Testis (tissue), 2 donors: ENCODE measurements at regions not wholly inside any gene's neighbourhood (a gene's known extent, or its start where the extent isn't known, plus 50 kb on each side); places are given as distances from the start of the nearest gene placed in this dataset.

ENCODE experiments used
- POLR2A ChIP-seq: fragments of 450-650 bp; IDR thresholded peaks from one replicate; pipeline ENCODE4 v1.6.1; 2017; ENCODE audit warnings: antibody characterized with exemption, mild to moderate bottlenecking, moderate library complexity
- TF ChIP-seq, protein P1 (sequence below), 3 experiments: fragments of 450-650 bp in 2 of 3; fragments of 200-600 bp in 1 of 3; sonication (generic) in 1 of 3; IDR thresholded peaks; one replicate each; pipeline ENCODE4 v1.5.1; 2016 to 2019; ENCODE audit warnings: antibody characterized with exemption in 3 of 3, mild to moderate bottlenecking in 2 of 3, moderate library complexity in 1 of 3

DNA sequence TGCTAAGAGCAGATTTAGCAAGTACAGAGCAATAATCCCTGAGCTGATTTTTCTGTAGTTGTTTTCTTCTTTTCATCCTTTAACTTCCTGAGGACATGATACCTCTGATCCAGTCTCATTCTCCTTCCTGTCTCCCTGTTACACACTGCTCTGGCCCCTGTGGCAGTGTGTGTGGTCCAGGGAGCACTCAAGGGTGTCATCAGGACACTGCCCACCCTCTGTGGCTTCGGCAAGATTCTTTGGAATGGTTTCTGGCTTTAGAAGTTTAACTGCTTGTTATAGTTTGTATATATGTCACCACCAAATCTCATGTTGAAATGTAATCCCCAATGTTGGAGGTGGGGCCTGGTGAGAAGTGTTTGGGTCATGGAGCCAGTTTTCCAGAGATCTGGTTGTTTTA is 637.3 kb downstream of the BCOR start:
- TF ChIP-seq, protein P1, sequence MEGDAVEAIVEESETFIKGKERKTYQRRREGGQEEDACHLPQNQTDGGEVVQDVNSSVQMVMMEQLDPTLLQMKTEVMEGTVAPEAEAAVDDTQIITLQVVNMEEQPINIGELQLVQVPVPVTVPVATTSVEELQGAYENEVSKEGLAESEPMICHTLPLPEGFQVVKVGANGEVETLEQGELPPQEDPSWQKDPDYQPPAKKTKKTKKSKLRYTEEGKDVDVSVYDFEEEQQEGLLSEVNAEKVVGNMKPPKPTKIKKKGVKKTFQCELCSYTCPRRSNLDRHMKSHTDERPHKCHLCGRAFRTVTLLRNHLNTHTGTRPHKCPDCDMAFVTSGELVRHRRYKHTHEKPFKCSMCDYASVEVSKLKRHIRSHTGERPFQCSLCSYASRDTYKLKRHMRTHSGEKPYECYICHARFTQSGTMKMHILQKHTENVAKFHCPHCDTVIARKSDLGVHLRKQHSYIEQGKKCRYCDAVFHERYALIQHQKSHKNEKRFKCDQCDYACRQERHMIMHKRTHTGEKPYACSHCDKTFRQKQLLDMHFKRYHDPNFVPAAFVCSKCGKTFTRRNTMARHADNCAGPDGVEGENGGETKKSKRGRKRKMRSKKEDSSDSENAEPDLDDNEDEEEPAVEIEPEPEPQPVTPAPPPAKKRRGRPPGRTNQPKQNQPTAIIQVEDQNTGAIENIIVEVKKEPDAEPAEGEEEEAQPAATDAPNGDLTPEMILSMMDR (IDR thresholded peaks at IDR 0.05), result no peak
- no peak for TF ChIP-seq POLR2A
